ENCODE measurements at regions not wholly inside any gene's neighbourhood (a gene's known extent, or its start where the extent isn't known, plus 50 kb on each side); places are given as distances from the start of the nearest gene placed in this dataset.

DNA sequence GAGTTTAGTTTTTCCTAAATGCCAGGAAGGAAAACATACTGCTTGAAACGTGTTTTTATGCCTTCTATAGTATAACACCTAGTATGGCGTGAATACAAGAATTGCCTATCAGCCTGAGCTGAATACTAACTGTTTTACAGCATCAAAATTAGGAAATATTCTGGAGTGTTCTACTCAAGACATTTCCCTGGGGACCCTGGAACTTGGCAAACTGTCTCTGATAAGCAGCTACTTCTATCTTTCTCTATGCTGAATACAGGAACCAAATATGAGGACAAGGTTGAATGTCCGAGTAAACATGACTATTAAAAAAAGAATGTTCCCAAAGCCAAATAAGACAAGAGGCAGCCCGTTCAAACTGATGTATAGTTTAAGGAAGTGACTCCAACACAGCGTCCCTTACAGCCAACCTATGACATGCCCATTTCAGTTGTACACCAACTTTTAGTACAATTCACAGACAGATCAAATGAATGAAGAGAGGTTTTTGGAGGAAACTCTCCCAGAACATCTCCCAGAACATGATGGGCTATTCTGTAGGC, 951.3 kb upstream of the ACVR2A start:
- DNase-seq (ENCODE audit: low read depth in 2 of 2) = no peak

DNA sequence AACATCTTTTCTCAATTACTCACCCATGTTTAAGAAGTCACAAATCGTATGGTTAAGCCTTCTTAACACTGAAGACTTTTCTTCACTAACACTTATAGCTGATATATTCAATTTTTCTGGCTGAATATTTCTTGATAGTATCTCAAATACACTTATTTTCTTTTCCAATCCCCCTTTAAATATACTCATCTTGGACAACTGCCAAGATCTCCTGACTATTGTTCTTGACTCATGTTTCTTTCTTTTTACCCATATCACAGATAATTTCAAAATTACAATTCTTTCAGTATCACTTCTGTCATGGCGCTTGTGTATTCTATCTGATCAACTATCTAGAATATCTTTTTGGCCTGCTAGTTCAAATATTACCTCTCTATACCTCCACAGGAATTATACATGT, 954.3 kb upstream of the ACVR2A start:
- no peak for DNase-seq (ENCODE audit: low read depth in 2 of 2)

DNA sequence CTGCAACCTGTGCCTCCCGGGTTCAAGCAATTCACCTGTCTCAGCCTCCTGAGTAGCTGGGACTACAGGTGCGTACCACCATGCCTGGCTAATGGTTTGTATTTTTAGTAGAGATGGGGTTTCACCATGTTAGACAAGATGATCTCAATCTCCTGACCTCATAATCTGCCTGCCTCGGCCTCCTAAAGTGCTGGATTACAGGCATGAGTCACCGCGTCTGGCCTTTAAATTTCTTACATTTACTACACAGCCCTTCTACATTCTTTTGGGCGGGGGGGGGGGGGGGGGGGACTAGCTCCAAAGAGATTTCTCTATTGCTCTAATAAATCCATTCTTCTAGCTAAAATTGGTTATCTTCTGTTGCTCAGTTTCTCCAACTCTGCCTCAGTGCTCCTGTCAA, 964.9 kb upstream of the ACVR2A start:
- no peak for DNase-seq (ENCODE audit: low read depth in 2 of 2)

DNA sequence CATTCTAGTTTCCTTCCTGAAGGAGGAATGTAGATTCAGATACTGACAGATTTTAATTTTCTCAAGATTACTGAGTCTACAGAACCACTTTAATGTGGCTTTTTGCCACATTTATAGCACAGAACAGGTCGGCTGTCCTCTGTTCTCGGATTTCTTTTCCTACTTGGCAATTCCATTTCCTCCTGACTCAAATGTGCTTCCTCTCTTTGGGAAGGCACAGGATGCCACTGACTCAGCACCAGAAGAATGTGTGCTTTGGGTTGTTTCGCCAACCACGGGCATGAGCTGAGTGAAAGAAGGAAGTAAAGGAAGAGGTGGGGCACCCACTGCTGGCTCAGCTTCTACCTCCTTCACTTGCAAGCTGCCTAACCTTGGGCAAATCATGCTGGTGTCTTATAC, 970.6 kb upstream of the ACVR2A start:
- no peak for DNase-seq (ENCODE audit: low read depth in 2 of 2)

DNA sequence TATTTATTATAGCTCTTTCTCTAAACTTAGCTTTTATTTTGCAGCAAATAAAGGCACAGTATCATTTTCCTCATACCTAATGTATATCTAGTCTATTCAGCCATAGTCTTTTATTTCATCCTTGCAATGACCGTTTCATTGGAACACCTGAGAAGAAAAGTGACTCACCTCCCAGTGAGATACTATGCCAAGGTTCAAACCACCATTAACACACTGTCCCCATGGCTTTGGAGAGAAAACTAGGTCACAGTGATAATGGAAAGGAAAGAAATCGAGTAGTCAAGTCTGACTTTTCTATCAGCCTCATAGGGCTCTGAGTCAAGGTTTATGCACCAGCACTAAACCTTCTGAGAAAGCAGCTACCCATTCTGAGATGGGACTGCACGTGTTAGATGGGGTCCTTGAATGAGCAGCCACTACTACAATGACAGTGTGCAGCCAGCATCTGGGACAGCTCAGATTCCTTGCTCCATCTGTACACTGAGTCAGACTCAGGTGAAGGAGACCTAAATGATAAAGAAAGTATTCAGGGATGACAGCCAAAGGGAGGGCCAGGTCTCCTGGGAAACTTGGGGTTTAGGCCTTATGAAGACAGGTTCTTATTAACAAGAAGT, 971.1 kb upstream of the ACVR2A start:
- no peak for DNase-seq (ENCODE audit: low read depth in 2 of 2)

DNA sequence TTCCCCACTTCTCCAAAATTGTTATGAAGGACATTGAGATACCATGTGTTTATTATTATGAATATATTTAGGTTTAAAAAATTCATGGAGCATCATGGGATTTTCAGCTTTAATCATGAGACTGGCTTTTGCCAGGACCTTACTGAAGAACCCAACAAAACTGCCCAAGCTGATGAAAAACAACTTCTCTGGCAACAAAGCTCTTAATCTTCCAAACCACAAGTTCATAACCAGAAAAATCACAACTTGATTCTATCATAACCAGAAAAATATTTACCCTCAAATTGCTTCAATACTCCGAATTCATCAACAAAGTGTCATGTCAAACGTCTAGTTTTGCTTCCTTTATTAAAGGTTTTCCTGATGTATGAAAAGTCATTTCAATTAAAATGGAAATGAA, 971.8 kb upstream of the ACVR2A start:
- DNase-seq (ENCODE audit: low read depth in 2 of 2) = no peak

DNA sequence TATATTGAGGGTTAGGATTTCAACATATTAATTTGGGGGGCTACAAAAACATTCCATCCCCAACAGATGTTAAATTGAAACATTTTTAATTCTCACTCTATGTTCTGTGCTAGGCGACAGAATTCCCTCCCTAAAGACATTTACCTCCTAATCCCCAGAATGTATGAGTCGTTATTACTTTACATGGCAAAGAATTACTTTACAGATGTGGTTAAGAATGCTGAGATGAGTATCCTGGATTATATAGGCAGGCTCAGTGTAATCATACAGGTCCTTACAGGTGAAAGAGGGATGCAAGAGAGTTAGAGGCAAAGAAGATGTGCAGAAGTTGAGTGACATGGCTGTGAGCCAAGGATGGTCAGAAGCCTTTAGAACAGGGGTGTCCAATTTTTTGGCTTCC, 974.1 kb upstream of the ACVR2A start:
- DNase-seq (ENCODE audit: low read depth in 2 of 2) = no peak

DNA sequence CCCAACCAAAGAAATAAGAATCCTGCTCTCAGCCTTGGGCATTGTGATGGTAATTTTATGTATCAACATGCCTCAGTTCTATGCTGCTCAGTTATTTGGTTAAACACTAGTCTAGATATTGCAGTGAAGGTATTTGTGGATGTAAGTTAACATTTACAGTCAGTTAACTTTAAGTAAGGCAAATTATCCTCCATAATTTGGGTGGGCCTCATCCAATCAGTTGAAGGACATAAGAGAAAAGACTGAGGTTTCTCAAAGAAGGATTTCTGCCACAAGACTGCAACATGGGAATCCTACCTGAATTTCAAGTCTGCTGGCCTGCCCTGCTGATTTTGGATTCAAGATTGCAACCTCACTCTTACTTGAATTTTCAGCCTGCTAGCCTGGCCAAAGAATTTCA, 975.5 kb upstream of the ACVR2A start:
- DNase-seq (ENCODE audit: low read depth in 2 of 2) = no peak

DNA sequence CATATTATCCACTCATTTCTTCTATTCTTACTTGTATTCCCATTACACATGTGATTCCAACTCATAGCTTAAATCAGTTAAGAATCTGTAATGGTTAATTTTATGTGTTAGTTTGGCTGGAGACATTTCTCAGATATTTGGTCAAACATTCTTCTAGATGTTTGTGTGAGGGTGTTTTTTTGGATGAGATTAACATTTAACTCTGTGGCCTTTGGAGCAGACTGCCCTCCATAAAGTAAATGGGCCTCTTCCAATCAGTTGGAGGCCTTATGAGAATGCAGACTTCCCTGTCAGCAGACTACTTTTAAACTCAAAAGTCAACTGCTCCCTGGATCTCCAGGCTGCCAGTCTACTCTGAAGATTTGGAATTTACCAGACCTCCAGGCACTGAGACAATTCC, 976.8 kb upstream of the ACVR2A start:
- DNase-seq (ENCODE audit: low read depth in 2 of 2) = no peak

DNA sequence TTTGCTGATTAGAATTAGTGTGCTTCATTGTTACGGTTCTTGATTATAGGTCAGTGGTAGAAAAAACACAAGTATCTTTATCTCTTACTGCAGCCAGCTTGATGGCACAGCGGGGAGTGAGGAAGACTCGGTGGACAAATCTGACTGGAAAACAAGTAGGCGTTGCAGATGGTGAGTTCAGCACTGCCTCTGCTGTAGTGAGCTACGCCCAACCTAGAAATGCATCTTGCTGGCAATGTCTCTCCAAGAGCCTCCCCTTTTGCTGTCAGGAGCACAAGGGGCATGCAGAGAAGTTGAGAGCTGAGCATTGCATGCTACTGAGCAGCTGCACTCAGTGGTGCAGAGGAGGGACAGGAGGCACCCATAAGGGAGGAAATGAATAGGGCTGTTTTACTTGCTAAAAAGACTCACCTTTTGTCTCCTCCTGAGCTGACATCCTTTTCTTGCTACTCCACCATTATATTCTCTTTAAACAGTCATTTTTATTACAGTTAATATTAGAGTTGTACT, 977.3 kb upstream of the ACVR2A start:
- no peak for DNase-seq (ENCODE audit: low read depth in 2 of 2)

DNA sequence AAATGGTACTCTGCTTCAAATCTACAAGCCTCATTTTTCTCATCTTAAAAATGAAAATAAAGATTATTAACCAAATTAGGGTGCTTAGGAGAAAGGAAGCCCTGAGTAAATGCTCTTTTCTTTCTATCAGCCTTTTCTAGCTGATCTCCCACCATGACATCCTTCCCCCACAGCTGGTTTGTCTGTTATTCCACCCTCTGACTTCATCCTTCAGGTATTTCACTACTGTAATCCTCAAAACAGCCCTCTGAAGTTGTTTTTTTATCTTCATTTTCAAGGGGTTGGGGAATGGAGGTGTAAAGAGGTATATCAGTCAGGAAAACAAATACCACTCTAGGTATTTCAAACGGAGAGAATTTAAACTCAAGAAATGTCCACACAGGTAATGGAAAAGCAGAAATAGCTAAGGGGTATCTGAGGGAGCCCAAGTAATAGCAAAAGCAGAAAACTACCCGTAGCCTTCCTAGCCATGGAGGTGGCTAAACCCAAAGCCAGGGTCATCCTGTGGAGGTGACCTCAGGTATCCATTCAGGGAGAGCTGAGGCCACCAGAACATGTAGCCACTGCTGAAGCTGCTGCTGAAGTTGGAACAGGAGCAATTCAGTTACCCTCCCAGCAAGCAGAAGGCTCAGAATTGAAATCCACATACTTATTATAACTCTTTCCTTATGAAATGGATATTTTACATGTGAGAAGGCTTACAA, 990.9 kb upstream of the ACVR2A start:
- no peak for DNase-seq (ENCODE audit: low read depth in 2 of 2)

DNA sequence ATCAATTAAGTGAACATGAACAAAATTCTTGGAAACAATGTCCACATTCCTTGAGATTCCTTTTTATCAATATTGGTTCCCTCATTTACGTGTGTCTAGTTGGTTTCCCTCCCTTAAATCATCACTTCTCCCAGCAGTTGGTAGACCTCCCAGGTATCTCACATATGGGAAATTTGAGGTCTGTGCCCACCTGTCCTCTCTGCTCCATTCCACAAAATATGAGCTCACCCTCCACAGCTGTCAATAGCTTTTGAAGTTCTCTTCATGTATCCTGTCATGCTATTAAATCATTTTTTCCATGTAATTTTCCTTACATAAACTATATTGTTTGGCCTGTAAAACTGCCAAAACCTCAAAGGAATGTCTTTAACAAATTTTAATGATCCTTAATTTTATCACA, 992.2 kb upstream of the ACVR2A start:
- DNase-seq (ENCODE audit: low read depth in 2 of 2) = no peak

DNA sequence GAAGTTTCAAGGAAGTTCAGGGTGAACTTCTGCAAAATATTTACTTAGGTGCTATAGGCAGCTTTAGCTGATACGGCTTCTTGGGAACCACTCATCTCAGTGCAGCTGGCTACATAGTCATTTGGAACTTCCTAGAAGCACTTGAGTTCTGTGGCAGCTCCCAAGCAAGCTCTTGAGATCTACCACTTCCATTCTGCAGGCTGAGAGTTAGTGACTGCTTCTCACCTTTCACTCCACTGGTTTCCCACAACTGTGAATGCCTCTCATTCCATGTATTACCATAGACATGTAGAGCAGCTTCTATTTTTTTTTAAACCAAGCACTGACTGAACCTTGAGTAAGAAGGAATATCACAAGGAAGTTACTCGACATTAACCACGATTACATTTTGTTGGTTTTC, 994.1 kb upstream of the ACVR2A start:
- DNase-seq (ENCODE audit: low read depth in 2 of 2) = no peak

DNA sequence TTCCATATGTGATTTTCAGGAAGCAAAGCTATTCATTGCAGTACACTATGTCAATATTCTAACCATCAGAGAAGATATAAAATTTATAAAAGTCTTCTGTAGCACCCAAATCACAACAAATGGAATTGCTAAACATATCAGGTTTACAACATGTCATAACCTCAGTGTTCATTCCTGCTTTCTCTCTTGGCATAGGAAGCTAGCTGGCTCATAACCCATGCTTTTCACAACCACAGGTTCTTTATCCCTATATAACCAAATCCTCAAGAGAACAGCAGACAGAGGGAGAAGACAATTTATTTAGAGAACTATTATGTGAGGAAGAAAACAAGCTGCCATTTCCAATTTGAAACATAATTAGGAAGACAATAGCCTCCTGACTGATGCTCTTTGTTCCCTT, 997.0 kb upstream of the ACVR2A start:
- DNase-seq (ENCODE audit: low read depth in 2 of 2) = no peak

DNA sequence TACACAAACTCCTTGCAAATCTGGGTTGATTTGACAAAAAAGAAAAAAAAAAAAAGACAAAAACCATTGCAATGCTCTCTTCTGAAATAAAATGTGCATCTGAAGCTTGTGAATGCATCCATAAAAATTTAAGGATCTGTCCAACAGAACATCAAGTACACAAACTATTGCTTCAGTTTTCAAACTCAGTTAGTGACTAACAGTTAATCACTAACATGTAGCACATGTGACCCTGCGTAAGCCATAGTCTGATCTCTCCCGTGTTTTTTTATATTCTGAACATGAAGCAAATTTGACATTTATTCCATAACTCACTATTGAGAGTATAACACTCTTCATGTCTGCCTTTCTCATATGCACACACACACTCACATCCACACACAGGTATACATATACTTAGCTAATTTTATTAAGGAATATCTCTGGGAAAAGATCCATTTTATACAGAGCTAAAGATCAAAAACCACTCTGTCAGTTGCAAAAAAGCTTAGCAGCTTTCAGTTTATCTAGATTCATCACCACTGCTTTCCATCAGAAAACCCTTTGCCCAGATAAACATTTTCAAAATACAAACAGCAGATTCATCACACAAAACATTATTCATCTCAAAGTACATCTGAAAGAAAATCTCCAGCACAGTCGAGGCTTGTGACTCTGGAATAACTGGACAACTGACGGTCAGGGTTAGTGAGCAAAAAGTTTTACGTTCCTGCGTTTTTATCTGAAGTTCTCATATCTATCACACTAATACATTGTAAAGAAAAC, 1000.4 kb upstream of the ACVR2A start:
- no peak for DNase-seq (ENCODE audit: low read depth in 2 of 2)

DNA sequence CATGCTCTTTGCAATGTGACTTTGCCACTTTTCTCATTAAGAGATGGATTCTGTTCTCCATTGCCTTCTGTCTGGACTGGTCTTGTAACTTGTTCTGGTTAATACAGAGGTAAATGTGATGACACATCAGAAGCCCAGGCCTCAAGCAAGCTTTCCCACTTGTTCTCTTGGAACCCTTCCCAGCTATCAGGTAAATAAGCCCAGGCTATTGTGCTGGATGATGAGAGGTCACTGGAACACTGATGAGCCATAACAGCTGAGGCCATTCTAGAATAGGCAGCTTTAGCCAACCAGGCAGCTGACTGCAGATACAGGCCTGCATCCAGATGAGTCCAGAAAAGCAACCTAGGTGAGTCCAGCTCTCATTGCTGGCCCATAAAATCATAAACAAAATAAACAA, 1007.0 kb upstream of the ACVR2A start:
- DNase-seq (ENCODE audit: low read depth in 2 of 2) = no peak

DNA sequence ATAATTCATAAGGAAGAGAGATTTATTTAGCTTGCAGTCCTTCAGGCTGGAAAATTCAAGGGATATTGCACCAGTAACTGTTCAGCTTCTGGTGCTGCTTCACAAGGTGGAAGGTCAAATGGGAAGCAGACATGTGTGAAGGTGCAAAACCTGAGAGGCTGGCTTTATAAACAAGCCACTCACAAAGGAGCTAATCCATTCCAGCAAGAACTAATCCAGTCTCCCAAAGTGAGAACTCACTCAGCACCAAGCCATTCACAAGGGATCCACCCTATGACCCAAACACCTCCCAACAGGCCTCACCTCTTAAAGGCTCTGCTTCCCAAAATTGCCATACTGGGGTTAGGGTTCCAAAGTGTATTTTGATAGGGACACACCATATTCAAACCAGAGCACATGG, 1018.4 kb upstream of the ACVR2A start:
- DNase-seq (ENCODE audit: low read depth in 2 of 2) = no peak

DNA sequence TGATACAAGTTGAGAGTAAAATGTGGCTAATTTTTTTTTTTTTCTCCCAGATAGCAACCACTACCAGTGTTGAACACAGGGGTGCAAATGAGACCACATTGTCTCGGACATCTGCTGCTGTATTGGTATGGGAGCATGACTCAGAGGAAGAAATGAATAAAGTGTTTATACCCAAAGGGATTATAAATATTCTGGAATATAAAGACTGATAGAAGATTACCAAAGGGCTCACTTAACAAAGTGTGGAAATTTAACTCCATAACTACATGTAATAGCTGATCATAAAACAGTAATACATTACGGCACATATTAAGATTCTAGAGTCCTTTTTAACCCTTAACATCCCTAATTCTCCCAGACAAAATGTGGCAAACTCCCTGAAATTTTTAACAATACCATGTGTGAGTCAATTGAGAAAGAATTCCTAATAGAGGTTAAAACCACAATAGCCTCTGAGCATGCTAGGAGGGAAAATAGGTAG, 1023.0 kb upstream of the ACVR2A start:
- no peak for DNase-seq (ENCODE audit: low read depth in 2 of 2)

DNA sequence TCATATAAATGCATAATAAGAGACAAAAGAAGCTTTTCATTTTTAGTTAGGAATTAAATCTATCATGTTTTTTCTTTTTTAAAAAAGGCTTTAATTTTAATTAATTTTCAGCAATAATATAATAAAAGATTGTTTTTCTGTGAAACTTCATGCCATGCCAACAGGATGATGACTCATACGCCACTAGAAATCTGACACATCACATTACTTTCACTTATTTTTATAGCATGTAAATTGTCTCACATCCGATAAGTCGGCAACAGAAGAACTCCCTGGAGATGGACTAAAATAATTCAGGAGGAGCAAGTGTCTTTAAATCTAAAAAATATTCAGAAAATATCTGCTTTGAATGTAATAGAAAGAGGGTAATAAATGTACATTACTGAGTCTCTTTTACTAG, 1024.2 kb upstream of the ACVR2A start:
- no peak for DNase-seq (ENCODE audit: low read depth in 2 of 2)

DNA sequence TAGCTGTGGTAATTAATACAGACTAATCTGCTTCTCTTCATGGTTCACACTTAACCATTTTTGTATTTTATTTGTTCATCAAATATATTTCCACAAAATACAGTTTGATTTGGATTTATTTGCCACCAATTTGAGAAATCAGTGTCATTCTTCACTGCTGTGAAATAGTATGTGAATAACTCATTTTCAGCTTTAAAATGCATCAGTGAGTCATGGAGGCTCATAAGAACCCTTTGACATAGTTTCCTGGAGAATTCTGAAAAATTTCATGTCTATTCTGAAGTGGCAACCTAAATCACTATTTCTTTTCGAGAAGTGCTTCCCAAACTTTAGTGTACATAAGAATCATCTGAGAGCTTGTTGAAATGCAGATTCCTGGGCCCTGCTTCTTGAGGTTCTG, 1026.7 kb upstream of the ACVR2A start:
- no peak for DNase-seq (ENCODE audit: low read depth in 2 of 2)

DNA sequence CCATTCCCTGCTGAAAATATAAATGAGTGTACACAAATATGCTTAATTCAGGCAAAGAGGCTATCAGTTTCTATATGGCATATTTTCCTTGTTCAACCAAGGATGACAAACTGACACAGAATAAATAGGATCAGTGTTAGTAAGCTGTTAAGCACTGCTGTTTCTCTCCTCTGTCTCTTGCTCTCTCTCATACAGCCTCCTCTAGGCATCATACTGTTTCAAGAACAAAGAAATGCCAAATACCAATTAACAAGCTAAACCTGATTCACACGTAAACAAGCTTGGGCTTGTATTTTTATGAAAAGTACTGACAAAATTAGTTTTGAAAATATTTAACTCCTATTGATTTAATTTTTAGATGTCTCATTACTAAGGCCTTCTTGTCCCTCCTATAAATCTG, 1027.2 kb upstream of the ACVR2A start:
- no peak for DNase-seq (ENCODE audit: low read depth in 2 of 2)

DNA sequence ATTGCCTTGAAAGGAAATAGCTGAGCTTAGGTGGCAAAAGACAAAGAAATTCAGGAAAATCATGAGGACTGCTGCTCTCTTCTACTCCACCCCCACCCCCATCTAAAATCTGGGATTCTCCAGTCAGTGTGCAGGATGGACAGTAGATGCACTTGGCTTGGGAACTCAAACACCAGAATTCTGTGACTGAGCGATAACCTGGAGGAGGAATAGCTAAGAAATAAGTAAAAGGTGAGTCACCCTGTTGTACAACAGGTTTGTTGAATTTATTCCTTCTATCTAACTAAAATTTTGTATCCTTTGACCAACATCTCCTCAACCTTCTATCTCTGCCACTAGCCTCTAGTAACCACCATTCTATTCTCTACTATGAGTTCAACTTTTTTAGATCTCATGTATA, 1029.9 kb upstream of the ACVR2A start:
- no peak for DNase-seq (ENCODE audit: low read depth in 2 of 2)

All from stimulated activated CD4-positive, alpha-beta T cell treated with anti-CD3 and anti-CD28 coated beads, Interleukin-1b, Interleukin-23, amount 100 ng/mL, for 4 hours (primary cell).